ENCODE measurements at regions not wholly inside any gene's neighbourhood (a gene's known extent, or its start where the extent isn't known, plus 50 kb on each side); places are given as distances from the start of the nearest gene placed in this dataset.

- ATAC-seq (no peak), DNase-seq (ENCODE audit: low read depth in 1 of 2, low spot score in 1 of 2) (no peak), FAIRE-seq (no peak)
Observed at GRCh38 chr1:238778113-238778512, 608.3 kb upstream of the CHRM3 start.

GRCh38 chr1:238777551-238777950 lies 608.8 kb upstream of the CHRM3 start:
- POLR2A ChIA-PET, result no interaction called here
- FAIRE-seq, result no peak
- Histone ChIP-seq H3K4me1 (no peaks in the 10 kb centered on the region), H3K4me3 (no peak overlapping the region), H3K4me2 (no peak overlapping the region), H3K27ac (no peak overlapping the region), H3K9me3 (no peaks in the 10 kb centered on the region)
- no peak for DNase-seq (ENCODE audit: low read depth in 1 of 2, low spot score in 1 of 2)
- TF ChIP-seq RAD21 (conservative IDR thresholded peaks at IDR 0.05 in 1 of 2, IDR thresholded peaks at IDR 0.05 in 1 of 2), result no peak
- TF ChIP-seq HOXB13 (CRISPR knock-in tag; IDR thresholded peaks at IDR 0.05; ENCODE audit: low read depth), result no peak
- no peak for TF ChIP-seq RNF2 (IDR thresholded peaks at IDR 0.05; ENCODE audit: borderline replicate concordance, low read depth)
- TF ChIP-seq HDAC2 (IDR thresholded peaks at IDR 0.05), result no peak
- no peak for TF ChIP-seq CBX8 (IDR thresholded peaks at IDR 0.05)
- no peak for TF ChIP-seq CHD4 (IDR thresholded peaks at IDR 0.05; ENCODE audit: borderline replicate concordance)
- TF ChIP-seq CHD2 (IDR thresholded peaks at IDR 0.05; ENCODE audit: low read length, partially characterized antibody), result no peak
- TF ChIP-seq JUNB (IDR thresholded peaks at IDR 0.05), result no peak
- no peak for TF ChIP-seq MAZ (IDR thresholded peaks at IDR 0.05; ENCODE audit: borderline replicate concordance, low read depth, low read length)
- no peak for TF ChIP-seq RARB (CRISPR knock-in tag; IDR thresholded peaks at IDR 0.05)
- no peak for TF ChIP-seq FOSL2 (IDR thresholded peaks at IDR 0.05)
- no peak for TF ChIP-seq FOSL2 (CRISPR knock-in tag; IDR thresholded peaks at IDR 0.05)
- no peak for TF ChIP-seq EHMT2 (IDR thresholded peaks at IDR 0.05; ENCODE audit: low read depth)
- no peak for TF ChIP-seq EHF (CRISPR knock-in tag; IDR thresholded peaks at IDR 0.05)
- TF ChIP-seq RFX5 (IDR thresholded peaks at IDR 0.05), result no peak
- ATAC-seq, result no peak
- CTCF ChIA-PET, result no interaction called here

More at GRCh38 chr1:238778113-238778512, 608.3 kb upstream of the CHRM3 start:
- no peak overlapping the region for H3K4me3 ChIP-seq
- H3K4me2 ChIP-seq, result no peak overlapping the region
- WGBS (ENCODE audit: missing lambda C conversion rate), result 16% methylated on average over 1 of the region's 1 CpG
- H3K27ac ChIP-seq, result no peak overlapping the region
- ChIA-PET CTCF (no interaction called here), POLR2A (no interaction called here)
- TF ChIP-seq ATOH8 (CRISPR knock-in tag; IDR thresholded peaks at IDR 0.05; ENCODE audit: low read depth) (no peak), RARB (CRISPR knock-in tag; IDR thresholded peaks at IDR 0.05) (no peak), BCL3 (IDR thresholded peaks at IDR 0.05) (no peak), BHLHE40 (IDR thresholded peaks at IDR 0.05; ENCODE audit: low read depth, low read length) (no peak), NR3C1 (IDR thresholded peaks at IDR 0.05) (no peak), RNF2 (IDR thresholded peaks at IDR 0.05; ENCODE audit: borderline replicate concordance, low read depth) (no peak), TFCP2L1 (CRISPR knock-in tag; IDR thresholded peaks at IDR 0.05) (no peak), EHF (CRISPR knock-in tag; IDR thresholded peaks at IDR 0.05) (no peak), FOXS1 (CRISPR knock-in tag; IDR thresholded peaks at IDR 0.05) (no peak), ESRRA (IDR thresholded peaks at IDR 0.05; ENCODE audit: borderline replicate concordance, low read length) (no peak), NFE2L2 (conservative IDR thresholded peaks at IDR 0.05; ENCODE audit: low read length) (no peak), KDM1A (IDR thresholded peaks at IDR 0.05; ENCODE audit: low read depth) (no peak), HMGXB4 (CRISPR knock-in tag; IDR thresholded peaks at IDR 0.05; ENCODE audit: borderline replicate concordance) (no peak), TP53 (CRISPR knock-in tag; IDR thresholded peaks at IDR 0.05) (no peak)
- TF ChIP-seq, protein P1, sequence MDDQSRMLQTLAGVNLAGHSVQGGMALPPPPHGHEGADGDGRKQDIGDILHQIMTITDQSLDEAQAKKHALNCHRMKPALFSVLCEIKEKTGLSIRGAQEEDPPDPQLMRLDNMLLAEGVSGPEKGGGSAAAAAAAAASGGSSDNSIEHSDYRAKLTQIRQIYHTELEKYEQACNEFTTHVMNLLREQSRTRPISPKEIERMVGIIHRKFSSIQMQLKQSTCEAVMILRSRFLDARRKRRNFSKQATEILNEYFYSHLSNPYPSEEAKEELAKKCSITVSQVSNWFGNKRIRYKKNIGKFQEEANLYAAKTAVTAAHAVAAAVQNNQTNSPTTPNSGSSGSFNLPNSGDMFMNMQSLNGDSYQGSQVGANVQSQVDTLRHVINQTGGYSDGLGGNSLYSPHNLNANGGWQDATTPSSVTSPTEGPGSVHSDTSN (IDR thresholded peaks at IDR 0.05), result no peak
- no peaks in the 10 kb centered on the region for H3K9me3 ChIP-seq
- H3K4me1 ChIP-seq, result no peaks in the 10 kb centered on the region
